ENCODE measurements at regions not wholly inside any gene's neighbourhood (a gene's known extent, or its start where the extent isn't known, plus 50 kb on each side); places are given as distances from the start of the nearest gene placed in this dataset.

DNA sequence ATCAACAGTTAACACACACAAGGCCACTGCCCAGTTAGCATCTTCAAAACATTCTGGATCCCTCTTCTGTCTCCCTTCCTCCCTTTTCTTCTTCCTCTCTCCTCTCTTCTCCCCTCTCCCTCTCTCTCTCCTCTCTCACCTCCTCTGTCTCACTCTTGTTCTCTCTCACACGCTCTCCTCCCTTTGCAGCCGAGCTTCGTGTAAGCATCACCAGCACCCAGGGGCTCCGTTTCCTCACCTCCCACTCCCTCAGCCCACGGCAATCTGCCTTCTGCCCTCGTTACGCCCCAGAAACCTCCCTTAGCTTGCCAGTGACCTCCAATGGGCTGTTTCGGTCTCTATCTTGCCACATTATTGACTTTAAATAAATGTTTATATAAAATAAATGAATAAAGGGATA lies 147.4 kb downstream of the TEX36 start:
- TF ChIP-seq, protein P1, sequence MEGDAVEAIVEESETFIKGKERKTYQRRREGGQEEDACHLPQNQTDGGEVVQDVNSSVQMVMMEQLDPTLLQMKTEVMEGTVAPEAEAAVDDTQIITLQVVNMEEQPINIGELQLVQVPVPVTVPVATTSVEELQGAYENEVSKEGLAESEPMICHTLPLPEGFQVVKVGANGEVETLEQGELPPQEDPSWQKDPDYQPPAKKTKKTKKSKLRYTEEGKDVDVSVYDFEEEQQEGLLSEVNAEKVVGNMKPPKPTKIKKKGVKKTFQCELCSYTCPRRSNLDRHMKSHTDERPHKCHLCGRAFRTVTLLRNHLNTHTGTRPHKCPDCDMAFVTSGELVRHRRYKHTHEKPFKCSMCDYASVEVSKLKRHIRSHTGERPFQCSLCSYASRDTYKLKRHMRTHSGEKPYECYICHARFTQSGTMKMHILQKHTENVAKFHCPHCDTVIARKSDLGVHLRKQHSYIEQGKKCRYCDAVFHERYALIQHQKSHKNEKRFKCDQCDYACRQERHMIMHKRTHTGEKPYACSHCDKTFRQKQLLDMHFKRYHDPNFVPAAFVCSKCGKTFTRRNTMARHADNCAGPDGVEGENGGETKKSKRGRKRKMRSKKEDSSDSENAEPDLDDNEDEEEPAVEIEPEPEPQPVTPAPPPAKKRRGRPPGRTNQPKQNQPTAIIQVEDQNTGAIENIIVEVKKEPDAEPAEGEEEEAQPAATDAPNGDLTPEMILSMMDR (IDR thresholded peaks at IDR 0.05; ENCODE audit: insufficient read depth, low read depth, low read length) = no peak
- no peak overlapping the region for H3K4me3 ChIP-seq (ENCODE audit: low read depth, low read length)
- DNase-seq (ENCODE audit: low read depth) = no peak

DNA sequence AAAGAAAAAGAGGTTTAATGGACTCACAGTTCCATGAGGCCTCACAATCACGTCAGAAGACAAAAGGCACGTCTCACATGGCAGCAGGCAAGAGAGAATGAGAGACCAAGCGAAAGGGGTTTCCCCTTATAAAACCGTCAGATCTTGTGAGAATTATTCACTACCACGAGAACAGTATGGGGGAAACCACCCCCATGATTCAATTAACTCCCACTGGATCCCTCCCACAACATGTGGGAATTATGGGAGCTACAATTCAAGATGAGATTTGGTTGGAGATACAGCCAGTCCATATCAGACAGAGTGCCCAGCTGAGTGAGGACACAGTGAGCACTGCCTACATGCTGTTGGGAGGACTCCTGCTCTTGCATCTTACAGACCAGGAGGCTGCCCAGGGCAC lies 148.4 kb downstream of the TEX36 start:
- TF ChIP-seq, protein P1 (IDR thresholded peaks at IDR 0.05; ENCODE audit: insufficient read depth, low read depth, low read length) = no peak
- H3K4me3 ChIP-seq (ENCODE audit: low read depth, low read length) = no peak overlapping the region
- no peak for DNase-seq (ENCODE audit: low read depth)

DNA sequence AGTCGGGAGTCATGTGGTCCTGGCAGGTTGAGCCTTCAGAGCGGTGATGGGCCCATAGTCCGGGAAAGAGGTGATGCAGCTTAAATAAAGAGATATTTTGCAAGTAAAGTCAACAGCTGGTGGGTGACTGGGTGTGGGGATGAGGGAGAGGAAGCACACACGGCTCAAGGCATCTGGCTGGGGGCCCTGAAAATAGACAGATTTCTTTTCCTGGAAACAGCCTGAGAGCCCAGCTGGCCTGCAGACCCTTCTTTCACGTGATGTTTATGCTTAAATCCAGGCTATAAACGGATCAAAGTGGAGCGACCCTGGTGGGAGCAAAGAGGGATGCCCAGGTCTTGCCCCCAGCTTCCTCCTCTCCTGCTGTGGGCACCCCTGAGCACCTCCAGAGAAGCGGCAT lies 149.1 kb downstream of the TEX36 start:
- DNase-seq (ENCODE audit: low read depth) = no peak
- TF ChIP-seq, protein P1 (IDR thresholded peaks at IDR 0.05; ENCODE audit: insufficient read depth, low read depth, low read length) = no peak
- H3K4me3 ChIP-seq (ENCODE audit: low read depth, low read length) = no peak overlapping the region

DNA sequence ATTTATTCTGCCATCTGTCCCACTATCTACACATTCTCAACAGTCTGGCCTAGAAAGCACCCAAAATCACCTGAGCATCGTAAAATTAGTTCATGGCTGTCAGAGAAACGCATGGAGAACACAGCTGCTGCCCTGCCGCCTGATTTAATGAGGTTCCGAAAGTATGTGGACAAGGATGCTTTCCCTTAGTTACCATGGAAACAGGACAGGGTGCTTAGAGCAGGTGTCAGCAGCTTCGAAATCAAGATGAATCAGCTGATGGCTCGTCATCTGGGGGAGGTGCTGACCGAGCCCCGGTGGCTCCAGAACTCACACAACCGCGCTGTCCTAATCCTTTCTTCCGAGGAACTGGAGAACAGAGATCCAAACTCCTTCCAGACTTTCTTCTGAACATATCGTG lies 151.5 kb downstream of the TEX36 start:
- TF ChIP-seq, protein P1 (IDR thresholded peaks at IDR 0.05; ENCODE audit: insufficient read depth, low read depth, low read length) = no peak
- no peak for DNase-seq (ENCODE audit: low read depth)
- no peak overlapping the region for H3K4me3 ChIP-seq (ENCODE audit: low read depth, low read length)

DNA sequence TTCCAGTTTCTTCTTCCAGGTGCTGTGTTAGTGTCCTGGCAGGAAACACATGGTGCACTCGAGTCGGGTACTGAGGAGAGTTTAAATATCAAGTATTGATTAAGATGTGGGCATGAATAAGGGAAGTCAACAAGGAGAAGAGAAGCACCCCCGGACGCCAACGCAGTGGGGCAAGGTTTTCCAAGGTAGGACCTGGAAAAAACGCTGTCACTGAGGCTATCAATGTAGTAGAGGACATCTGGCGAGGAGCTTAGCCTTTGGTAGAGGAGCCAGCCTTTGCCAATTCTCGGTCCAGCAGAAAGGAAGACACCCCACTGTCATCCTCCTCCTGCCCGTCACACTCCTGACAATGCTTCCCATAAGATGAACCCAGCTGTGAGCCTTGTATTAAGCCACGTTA lies 159.6 kb downstream of the TEX36 start:
- no peak for DNase-seq (ENCODE audit: low read depth)
- TF ChIP-seq, protein P1 (IDR thresholded peaks at IDR 0.05; ENCODE audit: insufficient read depth, low read depth, low read length) = no peak
- no peak overlapping the region for H3K4me3 ChIP-seq (ENCODE audit: low read depth, low read length)

DNA sequence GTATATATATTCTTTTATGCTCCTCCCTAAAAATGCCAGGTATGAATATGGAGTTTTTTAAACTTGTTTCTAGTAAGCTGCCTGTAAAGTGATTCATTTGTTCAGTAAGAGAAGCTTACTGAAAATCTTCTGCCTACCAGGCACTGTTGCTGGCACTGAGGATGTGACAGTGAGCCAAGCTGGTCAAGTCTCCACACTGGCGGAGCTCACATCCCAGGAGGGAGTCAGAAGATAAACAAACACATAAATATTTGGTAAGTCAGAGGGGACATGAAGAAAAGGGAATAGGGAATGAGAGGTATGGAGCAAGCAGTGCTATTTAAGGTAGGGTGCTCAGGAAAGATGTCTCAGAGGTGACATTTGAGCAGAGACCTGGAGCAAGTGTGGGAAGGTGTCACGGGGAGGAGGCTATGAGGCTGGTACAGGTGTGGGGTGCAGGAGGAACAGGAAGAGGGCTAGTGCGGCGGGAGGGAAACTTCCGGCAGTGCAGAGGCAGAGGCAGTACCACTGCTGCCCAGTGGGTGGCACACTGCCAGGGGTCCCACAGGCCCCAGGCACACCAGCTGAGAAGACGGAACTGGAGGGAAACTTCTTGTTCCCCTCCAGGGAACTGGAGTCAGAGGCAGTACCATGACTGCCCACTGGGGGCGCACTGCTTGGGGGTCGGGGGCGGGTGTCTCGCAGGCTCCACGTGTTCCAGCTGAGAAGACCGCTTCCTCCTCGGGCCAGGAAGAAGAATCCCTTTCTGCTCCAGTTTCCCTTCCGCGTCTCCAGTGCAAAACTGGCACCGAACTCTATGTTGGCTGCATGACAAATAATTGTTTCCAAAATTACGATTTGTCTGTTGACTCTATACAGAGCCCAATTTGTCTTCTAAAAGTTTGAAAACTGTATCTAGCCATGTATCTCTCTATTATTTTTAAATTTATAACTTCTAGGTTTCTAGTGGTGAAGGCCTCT lies 161.0 kb downstream of the TEX36 start:
- TF ChIP-seq, protein P1 (IDR thresholded peaks at IDR 0.05; ENCODE audit: insufficient read depth, low read depth, low read length) = peak; percentile 48
- peak; percentile 7 for DNase-seq (ENCODE audit: low read depth)
- H3K4me3 ChIP-seq (ENCODE audit: low read depth, low read length) = no peak overlapping the region
